ENCODE measurements at regions not wholly inside any gene's neighbourhood (a gene's known extent, or its start where the extent isn't known, plus 50 kb on each side); places are given as distances from the start of the nearest gene placed in this dataset.

- intact Hi-C loops (cut with DNase I): no loop called here
- DNase-seq (ENCODE audit: low spot score): no peak
These were observed 79.7 kb upstream of the PRR20G start for GRCh38 chr3:127367593-127367992.

DNA sequence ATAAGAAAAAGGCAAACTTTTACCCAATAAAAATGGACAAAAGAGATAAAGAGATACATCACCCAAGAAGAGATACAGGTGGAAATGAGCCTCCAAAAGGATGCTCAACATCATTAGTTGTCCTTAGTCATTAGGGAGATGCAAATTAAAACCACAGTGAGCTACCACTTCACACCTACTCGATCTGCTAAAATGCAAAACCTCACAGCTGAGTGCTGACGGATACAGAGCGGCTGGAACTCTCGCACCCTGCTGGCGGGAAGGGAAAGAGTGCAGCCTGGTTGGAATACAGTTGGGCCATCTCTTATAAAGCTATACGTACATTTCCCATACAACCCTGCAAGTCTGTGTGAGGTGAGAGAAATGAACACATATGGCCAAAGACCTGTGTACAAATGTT lies 78.5 kb upstream of the PRR20G start:
- no peak for DNase-seq (ENCODE audit: low spot score)
- intact Hi-C loops (cut with DNase I): no loop called here

DNA sequence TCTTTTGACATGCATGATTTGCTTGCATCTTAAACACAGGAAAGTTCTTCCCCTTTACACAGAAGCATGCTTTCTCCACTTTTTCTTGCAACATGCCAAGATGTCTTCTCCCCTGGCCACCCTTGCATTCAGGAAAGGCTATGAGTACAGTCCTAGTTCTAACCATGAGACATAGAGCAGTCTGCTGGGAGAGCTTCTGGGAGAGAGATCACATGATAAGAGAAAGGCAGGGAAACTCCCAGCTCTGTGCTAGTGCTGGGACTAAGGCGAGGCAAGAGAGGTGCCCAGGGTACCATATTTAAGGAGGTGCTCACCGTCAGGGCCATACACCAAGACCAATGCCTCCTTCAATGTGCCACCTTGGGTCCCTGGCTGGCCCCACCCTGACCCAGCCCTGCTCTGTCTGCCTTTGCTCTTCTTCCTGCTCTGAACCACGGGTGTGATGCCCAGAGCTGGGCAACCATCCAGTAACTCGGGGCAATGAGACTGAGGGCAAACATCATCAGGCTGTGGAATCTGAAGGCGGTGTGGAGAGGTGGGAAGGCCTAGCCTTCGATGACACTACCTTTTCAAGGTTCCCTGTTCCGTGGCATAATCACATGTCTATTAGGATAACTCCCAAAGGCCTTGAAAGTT lies 77.4 kb upstream of the PRR20G start:
- intact Hi-C loops (cut with DNase I): no loop called here
- DNase-seq (ENCODE audit: low spot score): no peak

GRCh38 chr3:127363891-127364290 lies 76.0 kb upstream of the PRR20G start:
- intact Hi-C loops (cut with DNase I): no loop called here
- DNase-seq (ENCODE audit: low spot score): no peak

- intact Hi-C loops (cut with DNase I): no loop called here
- DNase-seq (ENCODE audit: low spot score): no peak
These were observed 75.3 kb upstream of the PRR20G start for GRCh38 chr3:127363171-127363570.

DNA sequence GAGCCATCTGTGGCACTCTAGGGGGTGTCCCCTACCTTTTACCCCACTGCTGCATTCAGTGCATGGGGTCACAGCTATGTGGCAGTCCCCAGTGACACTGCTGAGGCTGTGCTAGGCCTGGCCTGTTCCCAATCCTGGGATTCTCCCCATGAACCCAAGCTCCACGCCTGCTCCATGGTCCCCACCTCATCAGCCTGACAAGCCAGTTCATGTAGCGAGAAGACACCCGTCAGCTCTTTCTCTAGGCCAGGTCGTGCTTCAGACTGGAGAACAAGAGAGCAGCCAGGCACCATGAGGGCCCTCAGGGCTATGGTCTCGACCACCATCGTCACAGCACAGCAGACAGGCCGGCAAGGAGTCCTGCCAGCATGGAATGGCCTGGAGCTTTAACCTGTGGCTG lies 72.8 kb upstream of the PRR20G start:
- intact Hi-C loops (cut with DNase I): no loop called here
- no peak for DNase-seq (ENCODE audit: low spot score)

- no peak for DNase-seq (ENCODE audit: low spot score)
- intact Hi-C loops (cut with DNase I): no loop called here
These were observed 70.8 kb upstream of the PRR20G start for GRCh38 chr3:127358641-127359040.

- intact Hi-C loops (cut with DNase I): no loop called here
- DNase-seq (ENCODE audit: low spot score): no peak
These were observed 68.5 kb upstream of the PRR20G start for GRCh38 chr3:127356381-127356780.

- intact Hi-C loops (cut with DNase I): no loop called here
- no peak for DNase-seq (ENCODE audit: low spot score)
These were observed 66.9 kb upstream of the PRR20G start for GRCh38 chr3:127354761-127355160.

DNA sequence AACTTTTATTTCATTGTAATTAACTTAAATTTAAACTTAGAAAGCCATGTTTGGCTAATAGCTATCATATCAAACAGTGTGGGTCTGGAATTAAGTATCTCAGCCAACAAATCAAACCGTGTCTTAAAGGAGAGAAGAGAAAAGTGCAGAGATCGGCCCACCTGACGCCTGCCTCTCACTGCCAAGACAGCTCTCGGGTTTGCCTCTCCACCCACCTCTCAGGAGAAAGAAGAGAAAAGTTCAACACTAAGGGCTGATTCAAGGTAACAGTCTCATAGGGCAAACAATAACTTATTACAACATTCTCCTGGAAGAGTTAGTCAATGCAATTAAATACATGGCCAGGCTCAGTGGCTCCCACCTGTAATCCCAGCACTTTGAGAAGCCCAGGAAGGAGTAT lies 64.8 kb upstream of the PRR20G start:
- intact Hi-C loops (cut with DNase I): no loop called here
- no peak for DNase-seq (ENCODE audit: low spot score)

DNA sequence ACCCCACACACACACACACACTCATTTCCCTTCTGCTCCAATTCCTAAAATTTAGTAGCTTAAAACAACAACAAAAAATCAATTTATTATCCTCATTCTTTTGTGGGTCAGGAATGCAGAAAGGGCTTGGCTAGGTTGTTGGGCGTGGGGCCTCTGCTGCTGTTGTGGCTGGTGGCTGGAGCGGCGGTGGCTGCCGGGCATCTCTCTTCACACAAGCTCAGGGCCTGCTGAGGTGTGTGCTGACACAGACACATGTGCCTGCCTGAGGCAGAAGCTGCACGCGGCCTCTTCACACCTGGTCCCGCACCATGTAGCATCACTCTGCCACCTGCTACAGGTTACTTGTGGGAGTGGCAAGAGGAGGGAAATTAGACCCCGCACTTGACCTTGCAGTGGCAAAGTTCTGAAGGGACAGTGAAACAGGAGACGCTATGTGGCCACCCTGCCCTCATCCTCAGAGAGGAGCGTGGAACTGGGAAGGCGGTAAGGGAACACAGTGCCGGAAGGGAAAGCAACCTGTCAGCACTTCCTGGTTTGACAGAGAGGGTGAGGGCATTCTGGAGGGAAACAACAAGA lies 64.0 kb upstream of the PRR20G start:
- DNase-seq (ENCODE audit: low spot score): no peak
- intact Hi-C loops (cut with DNase I): no loop called here

DNA sequence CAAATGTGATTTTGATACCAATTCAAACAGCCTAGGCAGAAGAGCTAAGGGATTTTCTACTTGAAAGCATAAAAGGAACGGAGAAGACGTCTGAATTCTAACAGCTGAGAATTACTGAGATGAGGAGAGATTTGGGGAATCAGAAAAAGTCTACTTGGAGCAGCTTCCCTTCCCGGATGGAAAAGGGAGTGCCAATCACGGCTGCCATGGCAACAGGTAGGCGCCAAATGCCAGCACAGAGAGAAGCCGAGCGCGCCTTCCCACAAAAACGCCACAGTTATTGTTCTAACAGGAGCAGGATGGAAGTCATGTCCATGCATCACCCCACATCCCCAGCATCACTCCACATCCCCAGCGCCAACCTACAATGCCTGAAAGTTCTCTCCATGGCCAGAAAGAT lies 63.5 kb upstream of the PRR20G start:
- intact Hi-C loops (cut with DNase I): no loop called here
- DNase-seq (ENCODE audit: low spot score): no peak

DNA sequence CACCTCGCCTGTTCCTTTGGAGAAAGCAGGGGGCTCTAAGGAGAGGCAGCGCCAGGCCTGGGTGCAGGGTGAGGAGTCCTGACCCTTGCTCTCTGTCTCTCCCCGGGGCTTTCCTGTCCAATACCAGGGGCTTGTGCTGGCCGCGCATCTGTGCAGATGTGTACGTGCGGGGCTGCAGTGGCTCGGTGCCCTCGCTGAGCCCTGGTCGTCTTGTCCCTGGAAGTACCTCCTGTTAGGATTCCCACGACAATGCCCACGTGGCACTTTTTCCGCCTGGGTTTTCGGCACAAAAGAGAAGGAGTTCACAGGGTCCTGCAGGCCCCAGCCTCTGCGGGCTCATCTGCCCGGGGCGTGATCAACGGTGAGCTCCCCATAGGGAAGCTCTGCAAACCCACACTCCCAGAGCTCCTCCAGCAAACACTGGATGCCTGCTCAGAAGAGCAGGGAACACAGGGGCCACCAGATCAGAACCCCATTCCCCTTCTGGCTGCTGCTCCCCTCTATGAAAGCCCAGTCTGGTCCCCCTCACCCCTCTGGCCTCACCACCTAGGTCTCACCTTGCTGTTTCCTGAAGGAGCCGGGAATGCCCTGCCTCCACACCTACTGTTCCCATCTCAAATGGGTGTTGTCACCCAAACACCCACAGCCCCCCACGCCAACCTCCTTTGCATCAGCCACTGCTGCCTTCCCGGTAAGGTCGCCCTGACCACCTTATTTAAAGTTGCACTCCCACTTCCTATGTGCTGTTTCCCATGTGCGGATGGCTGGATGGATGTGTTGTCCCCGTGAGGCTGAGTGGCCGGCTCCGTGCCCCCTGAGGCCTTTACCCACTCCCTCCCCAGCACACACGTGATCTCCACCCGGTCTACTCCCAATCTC lies 62.6 kb upstream of the PRR20G start:
- no peak for DNase-seq (ENCODE audit: low spot score)
- intact Hi-C loops (cut with DNase I): no loop called here

DNA sequence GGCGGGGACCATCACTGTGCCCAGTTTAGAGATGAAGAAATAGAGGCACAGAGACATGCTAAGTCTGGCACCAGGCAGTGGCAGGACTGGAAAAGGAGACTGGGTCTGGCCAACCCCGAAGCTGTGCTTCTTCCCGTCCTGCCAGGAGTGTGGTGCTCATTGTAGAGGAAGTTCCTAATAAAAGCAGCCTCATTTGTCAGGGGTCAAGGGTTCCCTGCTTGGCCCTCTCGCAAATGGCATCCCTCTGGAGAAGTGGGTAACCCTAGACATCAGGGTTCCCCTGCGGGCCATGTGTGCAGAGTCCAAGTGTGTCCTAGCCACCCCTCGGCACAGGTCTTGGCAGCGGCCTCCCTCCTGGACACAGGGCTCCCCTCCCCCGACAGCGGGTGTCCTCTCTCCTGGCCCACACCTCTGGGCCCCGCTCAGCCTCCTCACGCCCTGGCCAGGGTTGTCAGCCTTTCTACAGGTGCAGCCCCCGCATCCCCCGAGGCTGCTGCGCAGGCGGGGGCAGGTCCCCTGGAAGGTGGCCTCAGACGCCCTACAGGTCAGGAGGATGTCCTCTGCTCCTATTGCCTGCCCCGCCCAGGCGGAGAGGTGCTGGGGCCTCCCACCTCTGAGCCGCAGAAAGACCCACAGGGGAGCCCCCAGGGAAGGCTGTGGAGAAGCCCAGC lies 61.8 kb upstream of the PRR20G start:
- intact Hi-C loops (cut with DNase I): no loop called here
- no peak for DNase-seq (ENCODE audit: low spot score)

GRCh38 chr3:127342735-127343134 lies 54.9 kb upstream of the PRR20G start:
- DNase-seq (ENCODE audit: low spot score): no peak
- intact Hi-C loops (cut with DNase I): no loop called here

- no peak for DNase-seq (ENCODE audit: low spot score)
- intact Hi-C loops (cut with DNase I): no loop called here
These were observed 52.3 kb upstream of the PRR20G start for GRCh38 chr3:127339928-127340861.

GRCh38 chr3:127339016-127339415 lies 51.2 kb upstream of the PRR20G start:
- DNase-seq (ENCODE audit: low spot score): no peak
- intact Hi-C loops (cut with DNase I): no loop called here

DNA sequence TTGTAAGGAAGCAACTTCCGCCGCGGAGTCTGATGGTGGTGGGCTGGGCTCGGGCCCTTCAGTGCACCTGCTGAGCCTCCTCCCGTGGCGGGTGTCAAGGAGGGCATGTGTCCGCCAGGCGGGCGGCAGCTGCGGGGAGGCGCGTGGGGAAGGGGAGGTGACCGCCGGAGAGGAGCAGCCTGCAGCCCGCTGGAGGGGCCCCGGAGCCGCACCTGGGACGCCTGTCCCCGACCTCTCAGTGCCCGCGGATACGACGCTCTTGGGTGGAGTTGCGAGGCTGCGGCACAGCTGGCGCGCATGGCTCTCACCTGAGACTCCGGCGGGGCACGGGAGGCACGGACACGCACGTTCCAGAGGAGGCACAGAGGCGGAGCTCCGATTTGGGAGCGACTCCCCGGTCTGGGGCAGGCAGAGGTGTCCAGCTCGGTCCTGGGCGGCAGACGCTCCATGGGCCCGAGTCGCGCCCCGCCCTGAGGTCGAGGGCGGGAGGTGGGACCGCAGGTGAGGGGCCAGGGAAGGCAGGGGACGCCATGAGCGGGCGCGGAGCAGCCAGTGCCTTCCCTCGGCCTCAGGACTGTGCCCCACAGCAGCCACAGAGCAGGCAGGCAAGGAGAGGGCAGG lies 50.2 kb upstream of the PRR20G start:
- no peak for DNase-seq (ENCODE audit: low spot score)
- intact Hi-C loops (cut with DNase I): no loop called here

Measured in cardiac septum (tissue), 1 donor.